ENCODE measurements at regions not wholly inside any gene's neighbourhood (a gene's known extent, or its start where the extent isn't known, plus 50 kb on each side); places are given as distances from the start of the nearest gene placed in this dataset.

DNA sequence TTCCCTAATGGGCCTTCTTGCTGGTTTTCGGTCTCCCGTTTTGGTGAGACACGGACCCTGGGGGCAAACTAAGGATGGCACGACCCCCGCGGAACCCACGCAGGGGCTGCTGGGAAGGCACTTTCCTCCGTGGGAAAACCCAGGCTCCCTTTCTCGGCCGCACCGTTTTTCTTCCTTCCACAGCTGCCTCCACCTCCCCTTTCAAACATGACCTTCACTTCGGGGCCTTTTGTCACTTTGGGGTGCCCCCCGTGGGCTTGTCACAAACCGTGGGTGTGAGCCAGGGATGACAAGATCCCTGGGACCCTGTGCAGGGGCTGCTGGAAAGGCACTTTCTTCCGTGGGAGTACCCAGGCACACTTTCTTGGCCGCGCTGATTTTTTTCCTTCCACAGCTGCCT is 268.7 kb downstream of the ALG10 start:
- no peak for DNase-seq (ENCODE audit: low read depth, low spot score)

DNA sequence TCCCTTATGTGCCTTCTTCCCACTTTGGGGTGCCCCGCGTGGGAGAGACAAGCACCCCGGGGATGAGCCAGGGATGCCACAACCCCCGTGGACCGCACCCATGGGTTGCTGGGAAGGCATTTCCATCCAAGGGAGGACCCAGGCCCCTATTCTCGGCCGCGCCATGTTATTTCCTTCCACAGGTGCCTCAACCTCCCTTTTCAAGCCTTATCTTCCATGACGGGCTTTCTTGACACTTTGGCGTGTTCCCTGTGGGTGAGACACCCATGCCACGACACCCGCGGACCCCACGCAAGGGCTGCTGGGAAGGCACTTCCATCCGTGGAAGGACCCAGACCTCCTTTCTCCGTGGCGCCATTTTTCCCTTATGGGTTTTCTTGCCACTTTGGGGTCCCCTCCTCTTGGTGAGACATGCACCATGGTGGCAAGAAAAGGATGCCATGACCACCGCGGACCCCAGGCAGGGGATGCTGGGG is 269.2 kb downstream of the ALG10 start:
- DNase-seq (ENCODE audit: low read depth, low spot score) = no peak

DNA sequence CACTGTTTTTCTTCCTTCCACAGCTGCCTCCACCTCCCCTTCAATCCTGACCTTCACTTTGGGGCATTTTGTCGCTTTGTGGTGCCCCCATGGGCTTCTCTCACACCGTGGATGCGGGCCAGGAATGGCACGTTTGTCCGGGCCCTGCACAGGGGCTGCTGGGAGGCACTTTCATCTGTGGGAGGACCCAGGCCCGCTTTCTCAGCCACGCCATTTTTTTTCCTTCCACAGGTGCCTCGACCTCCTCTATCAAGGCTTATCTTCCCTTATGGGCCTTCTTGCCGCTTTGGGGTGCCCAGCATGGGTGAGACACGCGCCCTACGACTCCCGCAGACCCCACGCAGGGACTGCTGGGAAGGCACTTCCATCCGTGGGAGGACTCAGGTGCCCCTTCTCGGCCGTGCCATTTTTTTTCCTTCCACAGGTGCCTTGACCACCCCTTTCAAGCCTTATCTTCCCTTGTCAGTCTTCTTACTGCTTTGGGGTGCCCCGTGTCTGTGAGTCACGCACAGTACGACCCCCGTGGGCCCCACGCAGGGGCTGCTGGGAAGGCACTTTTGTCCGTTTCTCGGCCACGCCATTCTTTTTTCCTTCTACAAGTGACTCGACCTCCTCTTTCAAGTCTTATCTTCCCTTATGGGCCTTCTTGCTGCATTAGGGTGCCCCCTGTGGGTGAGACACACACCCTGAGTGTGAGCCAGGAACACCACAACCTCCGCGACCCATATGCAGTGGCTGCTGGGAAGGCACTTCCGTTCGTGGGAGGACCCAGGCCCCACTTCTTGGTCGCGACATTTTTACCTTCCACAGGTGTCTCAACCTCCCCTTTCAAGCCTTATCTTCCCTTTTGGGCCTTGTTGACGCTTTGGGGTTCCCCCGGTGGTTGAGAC is 270.7 kb downstream of the ALG10 start:
- no peak for DNase-seq (ENCODE audit: low read depth, low spot score)

DNA sequence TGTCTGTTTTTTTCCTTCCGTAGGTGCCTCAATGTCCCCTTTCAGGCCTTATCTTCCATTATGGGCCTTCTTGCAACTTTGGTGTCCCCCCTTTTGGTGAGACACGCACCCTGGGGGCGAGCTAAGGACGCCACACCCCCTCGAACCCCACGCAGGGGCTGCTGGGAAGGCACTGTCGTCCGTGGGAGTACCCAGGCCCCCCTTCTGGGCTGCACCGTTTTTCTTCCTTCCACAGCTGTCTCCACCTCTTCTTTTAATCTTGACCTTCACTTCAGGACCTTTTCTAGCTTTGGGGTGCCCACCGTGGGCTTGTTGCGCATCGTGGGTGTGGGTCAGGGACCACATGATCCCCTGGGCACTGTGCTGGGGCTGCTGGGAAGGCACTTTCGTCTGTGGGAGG is 271.8 kb downstream of the ALG10 start:
- DNase-seq (ENCODE audit: low read depth, low spot score) = no peak

DNA sequence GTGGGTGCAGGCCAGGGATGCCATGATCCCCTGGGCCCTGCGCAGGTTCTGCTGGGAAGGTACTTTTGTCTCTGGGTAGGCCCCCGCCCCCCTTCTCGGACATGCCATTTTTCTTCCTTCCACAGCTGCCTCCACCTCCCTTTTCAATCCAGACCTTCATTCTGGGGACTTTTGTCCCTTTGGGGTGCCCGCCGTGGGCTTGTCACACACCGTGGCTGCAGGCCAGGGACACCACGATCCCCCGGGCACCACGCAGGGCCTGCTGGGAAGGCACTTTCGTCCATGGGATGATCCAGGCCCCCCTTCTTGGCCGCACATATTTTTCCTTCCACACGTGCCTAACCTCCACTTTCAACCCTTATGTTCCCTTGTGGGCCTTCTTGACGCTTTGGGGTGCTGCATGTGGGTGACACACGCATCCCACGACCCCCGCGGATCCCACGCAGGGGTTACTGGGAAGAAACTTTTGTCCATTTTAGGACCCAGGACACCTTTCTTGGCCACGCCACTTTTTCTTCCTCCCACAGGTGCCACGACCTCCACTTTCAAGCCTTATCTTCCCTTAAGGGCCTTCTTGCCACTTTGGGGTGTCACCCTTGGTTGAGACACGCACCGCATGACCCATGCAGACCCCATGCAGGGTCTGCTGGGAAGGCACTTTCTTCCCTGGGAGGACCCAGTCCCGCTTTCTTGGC is 272.5 kb downstream of the ALG10 start:
- no peak for DNase-seq (ENCODE audit: low read depth, low spot score)

DNA sequence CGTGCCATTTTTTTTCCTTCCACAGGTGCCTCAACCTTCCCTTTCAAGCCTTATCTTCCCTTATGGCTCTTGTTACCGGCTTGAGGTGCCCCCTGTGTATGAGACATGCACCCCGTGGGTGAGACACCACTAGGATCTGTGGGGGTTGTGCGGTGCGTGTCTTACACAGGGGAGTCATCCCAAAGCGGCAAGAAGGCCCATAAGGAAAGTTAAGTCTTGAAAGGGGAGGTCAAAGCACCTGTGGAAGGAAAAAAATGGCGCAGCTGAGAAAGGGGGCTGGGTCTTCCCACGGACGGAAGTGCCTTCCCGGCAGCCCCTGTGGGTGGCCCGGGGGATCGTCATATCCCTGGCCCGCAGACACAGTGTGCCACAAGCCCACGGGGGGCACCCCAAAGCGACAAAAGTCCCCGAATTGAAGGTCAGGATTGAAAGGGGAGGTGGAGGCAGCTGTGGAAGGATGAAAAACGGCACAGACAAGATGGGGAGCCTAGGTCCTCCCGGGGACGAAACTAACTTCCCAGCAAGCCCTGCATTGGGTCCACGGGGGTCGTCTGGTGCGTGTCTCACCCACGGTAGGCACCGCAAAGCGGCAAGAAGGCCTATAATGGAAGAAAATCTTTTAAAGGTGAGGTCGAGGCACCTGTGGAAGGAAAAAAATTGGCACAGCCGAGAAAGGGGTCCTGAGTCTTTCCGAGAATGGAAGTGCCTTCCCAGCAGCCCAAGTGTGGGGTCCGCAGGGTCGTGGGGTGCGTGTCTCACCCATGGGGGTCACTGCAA is 273.3 kb downstream of the ALG10 start:
- no peak for DNase-seq (ENCODE audit: low read depth, low spot score)

DNA sequence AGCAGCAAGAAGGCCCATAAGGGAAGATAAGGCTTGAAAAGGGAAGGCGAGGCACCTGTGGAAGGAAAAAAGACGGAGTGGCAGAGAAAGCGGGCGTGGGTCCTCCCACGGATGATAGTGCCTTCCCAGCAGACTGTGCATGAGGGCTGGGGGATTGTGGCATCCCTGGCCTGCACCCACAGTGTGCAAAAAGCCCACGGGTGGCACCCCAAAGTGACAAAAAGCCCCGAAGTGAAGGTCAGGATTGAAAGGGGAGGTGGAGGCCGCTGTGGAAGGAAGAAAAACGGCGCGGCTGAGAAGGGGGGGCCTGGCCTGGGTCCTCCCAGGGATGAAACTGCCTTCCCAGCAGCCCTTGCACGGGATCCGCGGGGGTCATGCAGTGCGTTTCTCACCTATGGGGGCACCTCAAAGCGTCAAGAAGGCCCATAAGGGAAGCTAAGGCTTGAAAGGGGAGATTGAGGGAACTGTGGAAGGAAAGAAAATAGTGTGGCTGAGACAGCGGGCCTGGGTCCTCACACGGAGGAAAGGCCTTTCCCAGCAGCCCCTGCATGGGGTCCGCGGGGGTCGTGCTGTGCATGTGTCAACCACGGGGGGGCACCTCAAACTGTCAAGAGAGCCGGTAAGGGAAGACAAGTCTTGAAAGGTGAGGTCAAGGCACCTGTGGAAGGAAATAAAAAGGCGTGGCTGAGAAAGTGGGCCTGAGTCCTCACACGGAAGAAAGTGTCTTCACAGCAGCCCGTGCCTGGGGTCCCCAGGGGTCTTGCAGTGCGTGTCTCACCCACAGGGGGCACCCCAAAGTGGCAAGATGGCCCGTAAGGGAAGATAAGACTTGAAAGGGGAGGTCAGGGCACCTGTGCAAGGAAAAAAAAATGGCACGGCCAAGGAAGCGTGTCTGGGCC is 274.1 kb downstream of the ALG10 start:
- DNase-seq (ENCODE audit: low read depth, low spot score) = no peak

DNA sequence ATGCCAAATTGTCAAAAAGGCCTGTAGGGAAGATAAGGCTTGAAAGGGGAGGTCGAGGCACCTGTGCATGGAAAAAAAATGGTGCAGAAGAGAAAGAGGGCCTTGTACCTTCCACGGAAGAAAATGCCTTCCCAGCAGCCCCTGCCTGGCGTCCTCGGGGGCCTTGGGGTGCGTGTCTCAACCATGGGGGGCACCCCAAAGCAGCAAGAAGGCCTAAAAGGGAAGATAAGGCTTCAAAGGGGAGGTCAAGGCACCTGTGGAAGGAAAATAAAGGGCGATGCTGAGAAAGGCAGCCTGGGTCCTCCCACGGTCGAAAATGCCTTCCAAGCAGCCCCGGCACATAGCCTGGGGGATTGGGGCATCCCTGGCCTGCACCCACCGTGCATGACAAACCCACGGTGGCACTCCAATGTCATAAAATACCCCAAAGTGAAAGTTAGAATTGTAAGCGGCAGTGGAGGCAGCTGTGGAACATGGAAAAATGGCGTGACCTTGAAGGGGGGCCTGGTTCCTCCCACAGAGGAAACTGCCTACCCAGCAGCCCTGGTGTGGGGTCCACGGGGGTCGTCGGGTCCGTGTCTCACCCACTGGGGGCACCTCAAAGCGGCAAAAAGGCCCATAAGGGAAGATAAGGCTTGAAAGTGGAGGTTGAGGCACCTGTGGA is 275.0 kb downstream of the ALG10 start:
- no peak for DNase-seq (ENCODE audit: low read depth, low spot score)

DNA sequence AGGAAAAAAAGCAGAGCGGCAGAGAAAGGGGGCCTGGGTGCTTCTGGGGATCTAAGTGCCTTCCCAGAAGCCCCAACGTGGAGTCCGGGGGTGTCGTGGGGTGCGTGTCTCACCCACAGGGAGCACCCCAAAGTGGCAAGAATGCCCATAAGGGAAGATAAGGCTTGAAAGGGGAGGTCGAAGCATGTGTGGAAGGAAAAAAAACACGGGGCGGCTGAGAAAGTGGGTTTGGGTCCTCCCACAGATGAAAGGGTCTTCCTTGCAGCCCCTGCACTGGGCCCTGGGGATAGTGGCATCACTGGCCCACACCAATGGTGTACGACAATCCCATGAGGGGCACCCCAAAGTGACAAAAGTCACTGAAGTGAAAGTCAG is 275.5 kb downstream of the ALG10 start:
- DNase-seq (ENCODE audit: low read depth, low spot score) = no peak

DNA sequence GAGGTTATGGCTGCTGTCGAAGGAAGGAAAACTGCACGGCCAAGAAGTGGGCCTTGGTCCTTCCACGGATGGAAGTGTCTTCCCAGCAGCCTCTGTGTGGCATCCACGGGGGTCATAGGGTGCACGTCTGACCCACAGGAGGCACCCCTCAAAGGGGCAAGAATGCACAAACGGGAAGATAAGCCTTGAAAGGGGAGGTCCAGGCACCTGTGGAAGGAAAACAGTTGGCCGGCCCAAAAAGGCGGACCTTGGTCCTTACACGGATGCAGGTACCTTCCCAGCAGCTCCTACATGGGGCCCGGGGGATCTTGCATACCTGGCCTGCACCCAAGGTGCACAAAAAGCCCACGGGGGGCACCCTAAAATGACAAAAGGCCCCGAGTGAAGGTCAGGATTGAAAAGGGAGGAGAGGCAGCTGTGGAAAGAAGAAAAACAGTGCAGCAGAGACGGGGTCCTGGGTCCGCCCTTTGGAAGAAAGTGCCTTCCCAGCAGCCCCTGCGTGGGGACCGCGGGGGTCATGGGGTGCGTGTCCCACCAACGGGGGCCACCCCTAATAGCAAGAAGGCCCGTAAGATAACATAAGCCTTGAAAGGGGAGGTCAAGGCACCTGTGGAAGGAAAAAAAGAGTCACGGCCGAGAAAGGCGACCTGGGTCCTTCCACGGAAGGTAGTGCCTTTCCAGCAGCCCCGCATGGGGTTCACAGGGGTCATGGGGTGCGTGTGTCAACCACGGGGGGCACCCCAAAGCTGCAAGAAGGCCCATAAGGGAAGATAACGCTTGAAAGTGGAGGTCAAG is 276.1 kb downstream of the ALG10 start:
- no peak for DNase-seq (ENCODE audit: low read depth, low spot score)

DNA sequence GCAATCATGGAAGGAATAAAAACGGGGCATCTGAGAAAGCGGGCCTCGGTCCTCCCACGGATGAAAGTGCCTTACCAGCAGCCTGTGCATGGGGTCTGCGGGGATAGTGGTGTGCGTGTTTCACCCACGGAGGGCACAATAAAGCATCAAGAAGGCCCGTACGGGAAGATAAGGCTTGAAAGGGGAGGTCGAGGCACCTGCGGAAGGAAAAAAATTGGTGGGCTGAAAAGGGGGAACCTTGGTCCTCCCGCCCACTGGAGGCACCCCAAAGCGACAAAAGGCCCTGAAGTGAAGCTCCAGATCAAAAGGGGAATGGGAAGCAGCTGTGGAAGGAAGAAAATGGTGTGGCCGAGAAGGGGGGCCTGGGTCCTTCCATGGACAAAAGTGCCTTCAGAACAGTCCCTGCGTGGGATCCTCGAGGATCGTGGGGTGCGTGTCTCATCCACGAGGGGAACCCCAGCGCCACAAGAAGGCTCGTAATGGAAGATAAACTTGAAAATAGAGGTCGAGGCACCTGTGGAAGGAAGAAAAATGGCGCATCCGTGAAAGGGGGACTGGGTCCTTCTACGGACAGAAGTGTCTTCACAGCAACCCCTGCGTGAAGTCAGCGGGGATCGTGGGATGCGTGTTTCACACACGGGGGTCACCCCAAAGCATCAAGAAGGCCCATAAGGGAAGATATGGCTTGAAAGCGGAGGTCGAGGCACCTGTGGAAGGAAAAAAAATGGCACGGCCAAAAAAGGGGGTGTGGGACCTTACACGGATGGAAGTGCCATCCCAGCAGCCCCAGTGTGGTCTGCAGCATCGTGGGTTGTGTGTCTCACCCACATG is 276.9 kb downstream of the ALG10 start:
- DNase-seq (ENCODE audit: low read depth, low spot score) = no peak

DNA sequence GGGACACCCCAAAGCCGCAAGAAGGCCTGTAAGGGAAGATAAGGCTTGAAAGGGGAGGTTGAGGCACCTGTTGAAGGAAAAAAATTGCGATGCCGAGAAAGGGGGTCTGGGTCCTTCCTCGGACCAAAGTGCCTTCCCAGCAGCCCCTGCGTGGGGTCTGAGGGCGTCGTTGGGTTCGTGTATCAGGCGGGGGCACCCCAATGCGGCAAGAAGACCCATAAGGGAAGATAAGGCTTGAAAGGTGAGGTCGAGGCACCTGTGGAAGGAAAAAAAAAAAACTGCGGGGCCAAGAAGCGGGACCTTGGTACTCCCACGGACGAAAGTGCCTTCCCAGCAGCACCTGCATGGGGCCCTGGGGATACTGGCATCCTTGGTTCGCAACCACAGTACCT is 277.5 kb downstream of the ALG10 start:
- DNase-seq (ENCODE audit: low read depth, low spot score) = no peak

DNA sequence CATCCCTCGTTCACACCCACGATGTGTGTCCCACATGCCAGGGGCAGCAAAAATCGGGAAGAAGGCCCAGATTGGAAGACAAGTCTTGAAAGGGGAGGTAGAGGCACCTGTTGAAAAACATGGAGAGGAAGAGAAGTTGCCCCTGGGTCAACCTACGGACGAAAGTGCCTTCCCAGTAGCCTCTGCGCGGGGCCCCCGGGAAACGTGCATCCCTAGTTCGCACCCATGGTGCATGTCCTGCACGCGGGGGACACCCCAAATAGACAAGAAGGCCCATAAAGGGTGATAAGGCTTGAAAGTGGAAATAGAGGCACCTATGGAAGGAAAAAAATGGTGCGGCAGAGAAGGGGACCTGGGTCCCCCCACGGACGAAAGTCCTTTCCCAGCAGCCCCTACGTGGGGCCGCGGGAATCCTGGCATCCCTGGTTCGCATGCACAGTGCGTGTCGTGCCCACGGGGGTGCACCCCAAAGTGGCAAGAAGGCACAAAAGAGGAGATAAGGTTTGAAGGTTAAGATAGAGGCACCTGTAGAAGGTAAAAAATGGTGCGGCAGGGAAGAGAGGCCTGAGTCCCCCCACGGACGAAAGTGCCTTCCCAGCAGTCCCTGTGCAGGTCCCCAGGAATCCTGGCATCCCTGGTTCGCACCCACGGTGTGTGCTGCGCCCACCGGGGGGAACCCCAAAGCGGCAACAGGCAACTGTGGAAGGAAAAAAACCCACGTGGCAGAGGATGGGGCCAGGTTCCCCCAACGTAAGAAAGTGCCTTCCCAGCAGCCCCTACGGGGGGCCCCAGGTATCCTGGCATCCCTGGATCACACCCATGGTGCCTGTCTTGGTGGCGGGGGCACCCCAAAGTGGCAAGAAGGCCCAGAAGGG is 278.3 kb downstream of the ALG10 start:
- no peak for DNase-seq (ENCODE audit: low read depth, low spot score)

DNA sequence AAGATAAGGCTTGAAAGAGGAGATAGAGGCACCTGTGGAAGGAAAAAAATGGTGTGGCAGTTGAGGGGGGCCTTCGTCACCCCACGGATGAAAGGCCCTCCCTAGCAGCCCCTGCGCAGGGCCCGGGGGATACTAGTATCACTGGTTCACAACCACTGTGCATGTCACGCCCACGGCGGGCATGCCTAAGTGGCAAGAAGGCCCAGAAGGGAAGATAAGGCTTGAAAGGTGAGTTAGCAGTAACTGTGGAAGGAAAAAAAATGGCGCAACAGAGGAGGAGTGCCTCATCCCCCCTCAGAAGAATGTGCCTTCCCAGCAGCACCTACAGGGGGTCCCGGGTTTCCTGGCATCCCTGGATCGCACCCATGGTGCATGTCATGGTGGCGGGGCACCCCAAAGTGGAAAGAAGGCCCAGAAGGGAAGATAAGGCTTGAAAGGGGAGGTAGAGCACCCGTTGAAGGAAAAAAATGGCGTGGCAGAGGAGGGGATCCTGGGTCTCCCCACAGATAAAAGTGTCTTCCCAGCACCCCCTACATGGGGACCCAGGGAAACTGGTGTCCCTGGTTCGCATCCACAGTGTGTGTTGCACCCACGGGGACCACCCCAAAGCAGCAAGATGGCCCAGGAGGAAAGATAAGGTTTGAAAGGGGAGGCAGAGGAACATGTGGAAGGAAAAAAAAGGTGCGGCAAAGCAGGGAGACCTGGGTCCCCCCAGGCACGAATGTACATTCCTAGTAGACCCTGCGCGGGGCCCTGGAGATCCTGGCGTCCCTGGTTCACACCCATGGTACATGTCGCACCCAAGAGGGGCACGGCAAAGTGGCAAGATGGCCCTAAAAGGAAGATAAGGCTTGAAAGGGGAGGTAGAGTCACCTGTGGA is 279.2 kb downstream of the ALG10 start:
- DNase-seq (ENCODE audit: low read depth, low spot score) = no peak

DNA sequence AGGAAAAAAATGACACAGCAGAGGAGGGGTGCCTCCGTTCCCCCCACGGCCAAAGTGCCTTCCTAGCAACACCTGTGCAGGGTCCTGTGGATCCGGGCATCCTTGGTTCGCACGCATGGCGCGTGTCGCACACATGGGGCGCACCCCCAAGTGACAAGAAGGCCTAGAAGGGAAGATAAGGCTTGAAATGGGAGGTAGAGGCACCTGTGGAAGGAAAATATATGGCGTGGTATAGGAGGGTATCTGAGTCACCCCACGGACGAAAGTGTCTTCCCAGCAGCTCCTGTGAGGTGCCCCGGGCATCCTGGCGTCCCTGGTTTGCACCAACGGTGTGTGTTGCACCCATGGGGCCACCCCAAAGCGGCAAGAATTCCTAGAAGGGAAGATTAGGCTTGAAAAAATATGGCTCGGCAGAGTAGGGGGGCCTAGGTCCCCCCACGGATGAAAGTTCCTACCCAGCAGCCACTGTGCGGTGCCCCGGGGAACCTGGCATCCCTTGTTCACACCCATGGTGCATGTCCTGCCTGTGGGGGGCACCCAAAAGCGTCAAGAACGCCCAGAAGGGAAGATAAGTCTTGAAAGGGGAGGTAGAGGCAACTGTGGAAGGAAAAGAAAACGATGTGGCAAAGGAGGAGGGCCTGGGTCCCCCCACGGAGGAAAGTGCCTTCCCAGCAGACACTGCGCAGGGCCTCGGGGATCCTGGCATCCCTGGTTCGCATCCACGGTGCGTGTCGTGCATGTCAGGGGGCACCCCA is 280.0 kb downstream of the ALG10 start:
- no peak for DNase-seq (ENCODE audit: low read depth, low spot score)

All from pulmonary artery endothelial cell (primary cell).